HCT116 (cell line): ENCODE measurements at regions not wholly inside any gene's neighbourhood (a gene's known extent, or its start where the extent isn't known, plus 50 kb on each side); places are given as distances from the start of the nearest gene placed in this dataset.

ENCODE experiments used
- ATAC-seq: fragments of 200-7000 bp; cut with Tn5 transposase; 2 replicates; pipeline ENCODE4 v1.9.1; 2020; ENCODE audit warnings: mild to moderate bottlenecking, moderate library complexity
- BruUV-seq: library from RNA; stranded (reverse); fragments of 400-500 nt; replicated peaks from 2 replicates; lab custom pipeline; 2021; lab: Mats Ljungman, UMichigan
- CTCF ChIA-PET: fragments of 300-600 bp; sonication (Branson Sonifier 250); formaldehyde crosslinking; loops from one replicate; lab custom pipeline; 2021; ENCODE audit warnings: antibody characterized with exemption; lab: Charles Lee
- POLR2A ChIA-PET: fragments of 300-600, 350-600 bp; sonication (Branson Sonifier 250); formaldehyde crosslinking; loops from one replicate; lab custom pipeline; 2021; ENCODE audit warnings: antibody characterized with exemption; lab: Charles Lee
- RAD21 ChIA-PET, 2 experiments: fragments of 300-600 bp; sonication (Branson Sonifier 250); formaldehyde crosslinking; loops; one replicate each; lab custom pipeline; 2023; ENCODE audit warnings: low total read pairs in 2 of 2; ENCODE audit not compliant: uncharacterized antibody in 2 of 2, unreplicated experiment in 2 of 2, low non-redundant PET in 1 of 2; lab: Charles Lee
- DNase-seq: peaks from one replicate; pipeline ENCODE4 v3.0.0-alpha.2; 2010; ENCODE audit warnings: low read depth, low spot score
- H2AFZ ChIP-seq: fragments of 200-600 bp; shearing (Covaris generic), sonication (generic); 2 replicates; pipeline ENCODE4 v1.6.1; 2017; ENCODE audit warnings: low read depth, mixed run types, mixed read lengths, antibody characterized with exemption, low read length; ENCODE audit not compliant: poor library complexity, severe bottlenecking
- H3K27ac ChIP-seq: 2 replicates; pipeline ENCODE4 v1.5.1; 2012; ENCODE audit warnings: low read depth, low read length
- H3K27me3 ChIP-seq: fragments of 200-600 bp; sonication (generic); 2 replicates; pipeline ENCODE4 v1.6.1; 2016; ENCODE audit warnings: mixed run types, low read length, mixed read lengths; ENCODE audit not compliant: insufficient read depth
- H3K36me3 ChIP-seq, 2 experiments: fragments of 200-500 bp in 1 of 2; fragments of 200-600 bp in 1 of 2; sonication (Bioruptor generic) in 1 of 2; sonication (generic) in 1 of 2; 2 replicates each; pipeline versions ENCODE4 v1.5.1 to v1.6.1; 2014 to 2016; ENCODE audit warnings: low read length in 2 of 2, inconsistent platforms in 1 of 2, mixed read lengths in 1 of 2, mixed run types in 1 of 2; ENCODE audit not compliant: insufficient read depth in 2 of 2, control insufficient read depth in 1 of 2
- H3K4me1 ChIP-seq, 2 experiments: fragments of 200-600 bp in 1 of 2; sonication (generic) in 1 of 2; 2 replicates each; pipeline versions ENCODE4 v1.5.1 to v1.6.1; 2012 to 2017; ENCODE audit warnings: low read length in 2 of 2, inconsistent platforms in 1 of 2, mild to moderate bottlenecking in 1 of 2, mixed read lengths in 1 of 2, mixed run types in 1 of 2, moderate library complexity in 1 of 2; ENCODE audit not compliant: insufficient read depth in 2 of 2, control insufficient read depth in 1 of 2
- H3K4me2 ChIP-seq: fragments of 200-600 bp; sonication (generic); 2 replicates; pipeline ENCODE4 v1.6.1; 2017; ENCODE audit warnings: mixed run types, low read length, mixed read lengths
- H3K4me3 ChIP-seq, 2 experiments: fragments of 200-600 bp in 1 of 2; sonication (generic) in 1 of 2; replicated peaks in 1 of 2; 2 replicates each; pipeline ENCODE4 v1.5.1; 2011 to 2016; ENCODE audit warnings: low read length in 2 of 2, control low read depth in 1 of 2, low read depth in 1 of 2, mild to moderate bottlenecking in 1 of 2, mixed read lengths in 1 of 2, mixed run types in 1 of 2
- H3K79me2 ChIP-seq: fragments of 200-600 bp; sonication (generic); 2 replicates; pipeline ENCODE4 v1.6.1; 2017; ENCODE audit warnings: mild to moderate bottlenecking, mixed run types, low read length, moderate library complexity, mixed read lengths; ENCODE audit not compliant: insufficient read depth
- H3K9ac ChIP-seq: fragments of 200-600 bp; sonication (generic); 2 replicates; pipeline ENCODE4 v1.6.1; 2016; ENCODE audit warnings: low read length, mixed read lengths
- H3K9me2 ChIP-seq: fragments of 200-600 bp; sonication (generic), shearing (Covaris generic); 2 replicates; pipeline ENCODE4 v1.6.1; 2017; ENCODE audit warnings: mixed run types, mild to moderate bottlenecking, moderate library complexity; ENCODE audit not compliant: insufficient read depth
- H3K9me3 ChIP-seq, 2 experiments: fragments of 200-500 bp in 1 of 2; fragments of 200-600 bp in 1 of 2; sonication (Bioruptor generic) in 1 of 2; sonication (generic) in 1 of 2; 2 replicates each; pipeline ENCODE4 v1.6.1; 2014 to 2017; ENCODE audit warnings: low read length in 2 of 2, mixed read lengths in 2 of 2, inconsistent platforms in 1 of 2, low read depth in 1 of 2, mild to moderate bottlenecking in 1 of 2, mixed run types in 1 of 2, moderate library complexity in 1 of 2; ENCODE audit not compliant: control insufficient read depth in 1 of 2, insufficient read depth in 1 of 2
- H4K20me1 ChIP-seq: fragments of 200-600 bp; sonication (generic), shearing (Covaris generic); 2 replicates; pipeline ENCODE4 v1.6.1; 2017; ENCODE audit warnings: mixed run types, mild to moderate bottlenecking, moderate library complexity; ENCODE audit not compliant: insufficient read depth
- CBX3 ChIP-seq: IDR thresholded peaks from 2 replicates; pipeline ENCODE4 v1.6.1; 2012; ENCODE audit warnings: low read depth
- EGR1 ChIP-seq: IDR thresholded peaks from 2 replicates; pipeline ENCODE4 v1.6.1; 2012; ENCODE audit warnings: low read depth
- EZH2 ChIP-seq: fragments of 200-600 bp; sonication (generic); IDR thresholded peaks from 2 replicates; pipeline ENCODE4 v1.6.1; 2017; ENCODE audit warnings: antibody characterized with exemption, mixed run types
- EZH2phosphoT487 ChIP-seq: fragments of 200-600 bp; IDR thresholded peaks from 2 replicates; pipeline ENCODE4 v1.6.1; 2018; ENCODE audit warnings: antibody characterized with exemption, borderline replicate concordance
- FOSL1 ChIP-seq: IDR thresholded peaks from 2 replicates; pipeline ENCODE4 v1.6.1; 2012; ENCODE audit warnings: low read depth
- JUND ChIP-seq: IDR thresholded peaks from 2 replicates; pipeline ENCODE4 v1.6.1; 2012
- POLR2AphosphoS5 ChIP-seq: IDR thresholded peaks from 2 replicates; pipeline ENCODE4 v1.6.1; 2011; ENCODE audit warnings: mild to moderate bottlenecking, low read depth, low read length, moderate library complexity
- RAD21 ChIP-seq: IDR thresholded peaks from 2 replicates; pipeline ENCODE4 v1.6.1; 2012; ENCODE audit warnings: low read depth, mild to moderate bottlenecking
- SIN3A ChIP-seq: IDR thresholded peaks from 2 replicates; pipeline ENCODE4 v1.6.1; 2012; ENCODE audit warnings: low read depth
- SP1 ChIP-seq: IDR thresholded peaks from 2 replicates; pipeline ENCODE4 v1.6.1; 2012; ENCODE audit warnings: low read depth
- SRF ChIP-seq: IDR thresholded peaks from 2 replicates; pipeline ENCODE4 v1.6.1; 2012; ENCODE audit warnings: low read depth
- TCF7L2 ChIP-seq: IDR thresholded peaks from 2 replicates; pipeline ENCODE4 v1.7.0; 2011; ENCODE audit warnings: borderline replicate concordance, inconsistent platforms; ENCODE audit not compliant: insufficient read depth, insufficient read length; ENCODE audit errors: extremely low read depth
- YY1 ChIP-seq: IDR thresholded peaks from 2 replicates; pipeline ENCODE4 v1.6.1; 2011; ENCODE audit warnings: low read length, low read depth, moderate library complexity, mild to moderate bottlenecking; ENCODE audit not compliant: insufficient replicate concordance; ENCODE audit errors: extremely low read depth
- ZFX ChIP-seq: fragments of 450-650 bp; IDR thresholded peaks from 2 replicates; pipeline ENCODE4 v1.6.1; 2017
- ZNF274 ChIP-seq: fragments of 200-500 bp; sonication (Bioruptor generic); IDR thresholded peaks from 2 replicates; pipeline ENCODE4 v1.6.1; 2014; ENCODE audit warnings: mild to moderate bottlenecking, low read depth, low read length, inconsistent platforms
- intact Hi-C: fragments of 100-400 bp; cut with micrococcal nuclease; formaldehyde crosslinking; loops from 2 replicates; pipeline ENCODE4 v1.10.0; 2022
- TF ChIP-seq, protein P1 (sequence below): IDR thresholded peaks from 2 replicates; pipeline ENCODE4 v1.6.1; 2012
- TF ChIP-seq, protein P2 (sequence below): IDR thresholded peaks from 2 replicates; pipeline ENCODE4 v1.6.1; 2012; ENCODE audit warnings: low read depth
- TF ChIP-seq, protein P3 (sequence below): IDR thresholded peaks from 2 replicates; pipeline ENCODE4 v1.6.1; 2011; ENCODE audit warnings: mild to moderate bottlenecking, low read length, moderate library complexity; ENCODE audit not compliant: insufficient replicate concordance; ENCODE audit errors: extremely low read depth
- TF ChIP-seq, protein P4 (sequence below), 3 experiments: fragments of 200-600 bp in 1 of 3; sonication (generic) in 1 of 3; IDR thresholded peaks in 2 of 3; conservative IDR thresholded peaks in 1 of 3; 2 replicates each; pipeline ENCODE4 v1.5.1; 2012 to 2017; ENCODE audit warnings: low read depth in 2 of 3, low read length in 2 of 3, antibody characterized with exemption in 1 of 3, borderline replicate concordance in 1 of 3, control low read depth in 1 of 3, mild to moderate bottlenecking in 1 of 3, mixed read lengths in 1 of 3, mixed run types in 1 of 3, moderate library complexity in 1 of 3; ENCODE audit not compliant: insufficient read depth in 1 of 3

DNA sequence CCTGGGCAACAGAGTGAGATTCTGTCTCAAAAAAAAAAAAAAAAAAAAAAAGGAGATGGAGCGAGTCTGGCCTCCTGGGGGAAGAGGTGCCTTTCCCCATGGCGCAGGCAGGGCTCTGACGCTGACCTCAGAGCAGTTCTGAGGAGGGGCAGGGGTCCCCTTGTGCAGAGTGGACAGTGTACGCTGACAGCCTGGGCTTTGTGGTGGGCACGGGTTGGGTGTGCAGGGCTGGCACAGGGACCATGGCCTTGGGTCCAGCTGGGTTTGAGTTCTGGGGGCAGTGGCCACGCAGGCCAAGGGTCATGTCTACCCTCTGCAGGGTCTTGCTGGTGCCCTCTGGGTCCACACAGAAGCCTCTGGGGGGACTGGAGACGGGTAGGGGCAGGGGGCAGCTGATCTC lies 260.1 kb upstream of the C1orf174 start:
- RAD21 ChIA-PET, result no interaction called here
- ATAC-seq (no peak), DNase-seq (no peak)
- POLR2A ChIA-PET, result no interaction called here
- H3K4me3 ChIP-seq, result no peak overlapping the region
- H3K27ac ChIP-seq, result no peak overlapping the region
- H3K4me2 ChIP-seq, result no peak overlapping the region
- no peak overlapping the region for H3K9ac ChIP-seq
- H3K27me3 ChIP-seq, result peaks cover 12% of the 10 kb centered on the region
- no peaks in the 10 kb centered on the region for H4K20me1 ChIP-seq
- no peaks in the 10 kb centered on the region for H3K79me2 ChIP-seq
- H2AFZ ChIP-seq, result no peak overlapping the region
- CTCF ChIA-PET, result no interaction called here
- H3K9me3 ChIP-seq, result no peaks in the 10 kb centered on the region
- H3K36me3 ChIP-seq, result no peaks in the 10 kb centered on the region
- TF ChIP-seq EZH2phosphoT487, result no peak
- TF ChIP-seq EZH2, result no peak
- no peak for TF ChIP-seq ZFX
- no peak for TF ChIP-seq SIN3A
- TF ChIP-seq, protein P1, sequence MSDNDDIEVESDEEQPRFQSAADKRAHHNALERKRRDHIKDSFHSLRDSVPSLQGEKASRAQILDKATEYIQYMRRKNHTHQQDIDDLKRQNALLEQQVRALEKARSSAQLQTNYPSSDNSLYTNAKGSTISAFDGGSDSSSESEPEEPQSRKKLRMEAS, result no peak
- TF ChIP-seq, protein P2, sequence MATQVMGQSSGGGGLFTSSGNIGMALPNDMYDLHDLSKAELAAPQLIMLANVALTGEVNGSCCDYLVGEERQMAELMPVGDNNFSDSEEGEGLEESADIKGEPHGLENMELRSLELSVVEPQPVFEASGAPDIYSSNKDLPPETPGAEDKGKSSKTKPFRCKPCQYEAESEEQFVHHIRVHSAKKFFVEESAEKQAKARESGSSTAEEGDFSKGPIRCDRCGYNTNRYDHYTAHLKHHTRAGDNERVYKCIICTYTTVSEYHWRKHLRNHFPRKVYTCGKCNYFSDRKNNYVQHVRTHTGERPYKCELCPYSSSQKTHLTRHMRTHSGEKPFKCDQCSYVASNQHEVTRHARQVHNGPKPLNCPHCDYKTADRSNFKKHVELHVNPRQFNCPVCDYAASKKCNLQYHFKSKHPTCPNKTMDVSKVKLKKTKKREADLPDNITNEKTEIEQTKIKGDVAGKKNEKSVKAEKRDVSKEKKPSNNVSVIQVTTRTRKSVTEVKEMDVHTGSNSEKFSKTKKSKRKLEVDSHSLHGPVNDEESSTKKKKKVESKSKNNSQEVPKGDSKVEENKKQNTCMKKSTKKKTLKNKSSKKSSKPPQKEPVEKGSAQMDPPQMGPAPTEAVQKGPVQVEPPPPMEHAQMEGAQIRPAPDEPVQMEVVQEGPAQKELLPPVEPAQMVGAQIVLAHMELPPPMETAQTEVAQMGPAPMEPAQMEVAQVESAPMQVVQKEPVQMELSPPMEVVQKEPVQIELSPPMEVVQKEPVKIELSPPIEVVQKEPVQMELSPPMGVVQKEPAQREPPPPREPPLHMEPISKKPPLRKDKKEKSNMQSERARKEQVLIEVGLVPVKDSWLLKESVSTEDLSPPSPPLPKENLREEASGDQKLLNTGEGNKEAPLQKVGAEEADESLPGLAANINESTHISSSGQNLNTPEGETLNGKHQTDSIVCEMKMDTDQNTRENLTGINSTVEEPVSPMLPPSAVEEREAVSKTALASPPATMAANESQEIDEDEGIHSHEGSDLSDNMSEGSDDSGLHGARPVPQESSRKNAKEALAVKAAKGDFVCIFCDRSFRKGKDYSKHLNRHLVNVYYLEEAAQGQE, result no peak
- TF ChIP-seq SRF, result no peak
- no peak for TF ChIP-seq CBX3
- TF ChIP-seq, protein P3, sequence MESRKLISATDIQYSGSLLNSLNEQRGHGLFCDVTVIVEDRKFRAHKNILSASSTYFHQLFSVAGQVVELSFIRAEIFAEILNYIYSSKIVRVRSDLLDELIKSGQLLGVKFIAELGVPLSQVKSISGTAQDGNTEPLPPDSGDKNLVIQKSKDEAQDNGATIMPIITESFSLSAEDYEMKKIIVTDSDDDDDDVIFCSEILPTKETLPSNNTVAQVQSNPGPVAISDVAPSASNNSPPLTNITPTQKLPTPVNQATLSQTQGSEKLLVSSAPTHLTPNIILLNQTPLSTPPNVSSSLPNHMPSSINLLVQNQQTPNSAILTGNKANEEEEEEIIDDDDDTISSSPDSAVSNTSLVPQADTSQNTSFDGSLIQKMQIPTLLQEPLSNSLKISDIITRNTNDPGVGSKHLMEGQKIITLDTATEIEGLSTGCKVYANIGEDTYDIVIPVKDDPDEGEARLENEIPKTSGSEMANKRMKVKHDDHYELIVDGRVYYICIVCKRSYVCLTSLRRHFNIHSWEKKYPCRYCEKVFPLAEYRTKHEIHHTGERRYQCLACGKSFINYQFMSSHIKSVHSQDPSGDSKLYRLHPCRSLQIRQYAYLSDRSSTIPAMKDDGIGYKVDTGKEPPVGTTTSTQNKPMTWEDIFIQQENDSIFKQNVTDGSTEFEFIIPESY, result no peak
- TF ChIP-seq POLR2AphosphoS5, result no peak
- TF ChIP-seq SP1, result no peak
- no peak for TF ChIP-seq EGR1
- TF ChIP-seq, protein P4, sequence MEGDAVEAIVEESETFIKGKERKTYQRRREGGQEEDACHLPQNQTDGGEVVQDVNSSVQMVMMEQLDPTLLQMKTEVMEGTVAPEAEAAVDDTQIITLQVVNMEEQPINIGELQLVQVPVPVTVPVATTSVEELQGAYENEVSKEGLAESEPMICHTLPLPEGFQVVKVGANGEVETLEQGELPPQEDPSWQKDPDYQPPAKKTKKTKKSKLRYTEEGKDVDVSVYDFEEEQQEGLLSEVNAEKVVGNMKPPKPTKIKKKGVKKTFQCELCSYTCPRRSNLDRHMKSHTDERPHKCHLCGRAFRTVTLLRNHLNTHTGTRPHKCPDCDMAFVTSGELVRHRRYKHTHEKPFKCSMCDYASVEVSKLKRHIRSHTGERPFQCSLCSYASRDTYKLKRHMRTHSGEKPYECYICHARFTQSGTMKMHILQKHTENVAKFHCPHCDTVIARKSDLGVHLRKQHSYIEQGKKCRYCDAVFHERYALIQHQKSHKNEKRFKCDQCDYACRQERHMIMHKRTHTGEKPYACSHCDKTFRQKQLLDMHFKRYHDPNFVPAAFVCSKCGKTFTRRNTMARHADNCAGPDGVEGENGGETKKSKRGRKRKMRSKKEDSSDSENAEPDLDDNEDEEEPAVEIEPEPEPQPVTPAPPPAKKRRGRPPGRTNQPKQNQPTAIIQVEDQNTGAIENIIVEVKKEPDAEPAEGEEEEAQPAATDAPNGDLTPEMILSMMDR (IDR thresholded peaks at IDR 0.05 in 2 of 3, conservative IDR thresholded peaks at IDR 0.05 in 1 of 3; ENCODE audit: borderline replicate concordance in 1 of 3, insufficient read depth in 1 of 3, low read depth in 2 of 3, low read length in 2 of 3), result no peak
- no peak for TF ChIP-seq RAD21
- TF ChIP-seq ZNF274, result no peak
- no peak for TF ChIP-seq FOSL1
- TF ChIP-seq JUND, result no peak
- no peak for TF ChIP-seq YY1
- TF ChIP-seq TCF7L2, result no peak
- intact Hi-C loops, result no loop called here
- no peaks in the 10 kb centered on the region for H3K4me1 ChIP-seq
- BruUV-seq, result no TSS peak
- no peaks in the 10 kb centered on the region for H3K9me2 ChIP-seq
